Panc1 (cell line): ENCODE measurements at regions not wholly inside any gene's neighbourhood (a gene's known extent, or its start where the extent isn't known, plus 50 kb on each side); places are given as distances from the start of the nearest gene placed in this dataset.

Source experiments
- ATAC-seq: fragments of 200-7000 bp; cut with Tn5 transposase; 2 replicates; pipeline ENCODE4 v1.9.1; 2020; ENCODE audit warnings: mild to moderate bottlenecking, moderate library complexity
- BruUV-seq: library from RNA; stranded (reverse); fragments of 400-500 nt; replicated peaks from 2 replicates; lab custom pipeline; 2021; lab: Mats Ljungman, UMichigan
- CTCF ChIA-PET: fragments of 300-600 bp; sonication (Branson Sonifier 250); formaldehyde crosslinking; loops from one replicate; lab custom pipeline; 2022; ENCODE audit warnings: antibody characterized with exemption; lab: Charles Lee
- POLR2A ChIA-PET: fragments of 300-600 bp; sonication (Branson Sonifier 250); formaldehyde crosslinking; loops from one replicate; lab custom pipeline; 2022; ENCODE audit warnings: antibody characterized with exemption; lab: Charles Lee
- DNase-seq: peaks from one replicate; pipeline ENCODE4 v3.0.0-alpha.2; 2010; ENCODE audit warnings: low read depth, low spot score
- H3K27ac ChIP-seq: 2 replicates; pipeline ENCODE4 v1.5.1; 2011; ENCODE audit warnings: mild to moderate bottlenecking, low read length, inconsistent platforms
- H3K27me3 ChIP-seq: fragments of 200-500 bp; sonication (Bioruptor generic); 2 replicates; pipeline ENCODE4 v1.6.0; 2014; ENCODE audit warnings: low read length, inconsistent platforms; ENCODE audit not compliant: control insufficient read depth, insufficient read depth
- H3K36me3 ChIP-seq: fragments of 200-500 bp; sonication (Bioruptor generic); 2 replicates; pipeline ENCODE4 v1.5.1; 2014; ENCODE audit warnings: inconsistent platforms, mild to moderate bottlenecking, low read length, moderate library complexity; ENCODE audit not compliant: control insufficient read depth, insufficient read depth
- H3K4me1 ChIP-seq: 2 replicates; pipeline ENCODE4 v1.5.1; 2011; ENCODE audit warnings: inconsistent platforms, mild to moderate bottlenecking, low read length, moderate library complexity; ENCODE audit not compliant: control insufficient read depth, insufficient read depth
- H3K4me3 ChIP-seq, 2 experiments: 2 replicates each; pipeline ENCODE4 v1.5.1; 2011 to 2012; ENCODE audit warnings: low read depth in 2 of 2, low read length in 2 of 2, mild to moderate bottlenecking in 2 of 2, inconsistent platforms in 1 of 2, moderate library complexity in 1 of 2
- H3K9me3 ChIP-seq: fragments of 200-500 bp; sonication (Bioruptor generic); 2 replicates; pipeline ENCODE4 v1.5.1; 2014; ENCODE audit warnings: low read depth, mild to moderate bottlenecking, inconsistent platforms, low read length, moderate library complexity; ENCODE audit not compliant: control insufficient read depth, insufficient read depth
- CTCF ChIP-seq: fragments of 450-650 bp; IDR thresholded peaks from 2 replicates; pipeline ENCODE4 v1.5.1; 2017; ENCODE audit warnings: mild to moderate bottlenecking
- POLR2AphosphoS5 ChIP-seq: IDR thresholded peaks from 2 replicates; pipeline ENCODE4 v1.6.1; 2012; ENCODE audit warnings: mild to moderate bottlenecking, low read depth, low read length, moderate library complexity
- REST ChIP-seq, 2 experiments: IDR thresholded peaks; 2 replicates each; pipeline ENCODE4 v1.6.1; 2011 to 2012; ENCODE audit warnings: low read depth in 2 of 2, control low read depth in 1 of 2, low read length in 1 of 2, mild to moderate bottlenecking in 1 of 2, moderate library complexity in 1 of 2; ENCODE audit not compliant: insufficient read depth in 1 of 2
- SIN3A ChIP-seq: IDR thresholded peaks from 2 replicates; pipeline ENCODE4 v1.6.1; 2012; ENCODE audit warnings: low read depth, mild to moderate bottlenecking, low read length, moderate library complexity, borderline replicate concordance; ENCODE audit not compliant: insufficient read depth
- TCF7L2 ChIP-seq: IDR thresholded peaks from 2 replicates; pipeline ENCODE4 v1.6.1; 2011; ENCODE audit warnings: mild to moderate bottlenecking, low read depth, low read length, inconsistent platforms
- in situ Hi-C: cut with HindIII; loops from 2 replicates; pipeline ENCODE4 v1.10.0; 2016; ENCODE audit warnings: low sequenced_read_pairs, low pct_unique_long_range_greater_than_20kb
- intact Hi-C: fragments of 100-400 bp; cut with micrococcal nuclease; formaldehyde crosslinking; loops from one replicate; pipeline ENCODE4 v1.10.0; 2022; ENCODE audit not compliant: unreplicated experiment

GRCh38 chr2:220653776-220654175 is 918.3 kb downstream of the EPHA4 start:
- H3K27me3 ChIP-seq, result no peaks in the 10 kb centered on the region
- intact Hi-C loops (no loop called here), in situ Hi-C loops (no loop called here)
- CTCF ChIA-PET, result no interaction called here
- no peak for DNase-seq
- BruUV-seq, result no TSS peak
- H3K4me3 ChIP-seq, result no peak overlapping the region
- no peaks in the 10 kb centered on the region for H3K36me3 ChIP-seq
- no peaks in the 10 kb centered on the region for H3K9me3 ChIP-seq
- no peak for ATAC-seq
- no peak overlapping the region for H3K27ac ChIP-seq
- POLR2A ChIA-PET, result no interaction called here
- TF ChIP-seq CTCF, result no peak
- TF ChIP-seq TCF7L2, result no peak
- no peak for TF ChIP-seq SIN3A
- TF ChIP-seq POLR2AphosphoS5, result no peak
- no peak for TF ChIP-seq REST (IDR thresholded peaks at IDR 0.05; ENCODE audit: insufficient read depth in 1 of 2, low read depth in 2 of 2, low read length in 1 of 2)
- H3K4me1 ChIP-seq, result no peaks in the 10 kb centered on the region

GRCh38 chr2:220654322-220654721 is 917.8 kb downstream of the EPHA4 start:
- intact Hi-C loops (no loop called here), in situ Hi-C loops (no loop called here)
- H3K27me3 ChIP-seq, result no peaks in the 10 kb centered on the region
- ATAC-seq (no peak), DNase-seq (no peak)
- POLR2A ChIA-PET, result no interaction called here
- H3K36me3 ChIP-seq, result no peaks in the 10 kb centered on the region
- no peaks in the 10 kb centered on the region for H3K9me3 ChIP-seq
- no TSS peak for BruUV-seq
- TF ChIP-seq TCF7L2, result no peak
- TF ChIP-seq SIN3A, result no peak
- no peak for TF ChIP-seq REST (IDR thresholded peaks at IDR 0.05; ENCODE audit: insufficient read depth in 1 of 2, low read depth in 2 of 2, low read length in 1 of 2)
- TF ChIP-seq CTCF, result no peak
- no peak for TF ChIP-seq POLR2AphosphoS5
- H3K4me1 ChIP-seq, result no peaks in the 10 kb centered on the region
- H3K27ac ChIP-seq, result no peak overlapping the region
- H3K4me3 ChIP-seq, result no peak overlapping the region
- CTCF ChIA-PET, result no interaction called here
